GM11168 (cell line): ENCODE measurements at regions not wholly inside any gene's neighbourhood (a gene's known extent, or its start where the extent isn't known, plus 50 kb on each side); places are given as distances from the start of the nearest gene placed in this dataset.

ENCODE experiments used
- in situ Hi-C: fragments of 300-500 bp; cut with MboI; formaldehyde crosslinking; loops from one replicate; pipeline ENCODE4 v1.12.0; 2022; ENCODE audit warnings: low sequenced_read_pairs; ENCODE audit not compliant: unreplicated experiment

DNA sequence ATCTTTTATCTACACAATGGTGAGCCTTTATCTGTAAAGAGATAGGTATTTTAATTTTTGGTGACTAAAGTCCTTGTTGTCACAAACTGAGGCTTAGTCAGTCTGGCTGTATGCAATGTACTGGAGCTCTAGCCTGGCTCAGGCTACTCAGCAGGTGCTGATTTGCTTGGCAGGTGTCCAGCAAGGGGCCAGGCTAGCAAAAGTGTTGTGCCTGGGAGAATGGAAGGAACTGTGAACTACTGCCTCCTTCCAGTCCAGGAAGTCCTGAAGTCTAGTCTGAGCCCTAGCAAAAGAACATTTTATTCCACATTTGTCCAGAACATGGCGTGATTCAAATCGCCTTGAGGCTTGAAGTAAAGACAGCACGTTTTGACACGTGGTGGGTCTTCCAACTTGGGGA lies 260.5 kb downstream of the CCDC85A start:
- in situ Hi-C loops = no loop called here

GRCh38 chr2:56448403-56449001 lies 264.7 kb downstream of the CCDC85A start:
- in situ Hi-C loops = no loop called here

- in situ Hi-C loops = no loop called here
These were observed 265.2 kb downstream of the CCDC85A start for GRCh38 chr2:56449002-56449431.

DNA sequence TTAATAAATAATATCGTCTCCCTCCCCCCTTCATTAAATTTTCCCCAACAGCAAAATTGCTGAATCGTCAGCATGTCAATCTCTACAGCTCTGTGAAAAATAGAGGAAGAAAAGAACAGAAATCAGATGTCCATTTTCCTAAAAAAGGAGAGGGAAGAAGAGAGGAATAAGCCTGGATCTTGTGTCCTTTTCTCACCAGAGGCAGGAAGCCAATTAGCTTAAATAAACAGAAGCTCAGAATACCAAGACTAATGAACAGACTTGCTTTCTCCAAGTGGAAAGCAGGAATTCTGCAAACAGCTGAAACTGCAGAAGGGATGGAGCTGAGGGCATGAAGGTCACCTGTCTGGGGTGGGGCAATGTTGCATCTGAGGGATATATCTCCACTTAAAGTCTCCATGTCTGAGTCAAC lies 265.7 kb downstream of the CCDC85A start:
- in situ Hi-C loops = no loop called here

GRCh38 chr2:56450047-56450446 lies 266.3 kb downstream of the CCDC85A start:
- in situ Hi-C loops = no loop called here

DNA sequence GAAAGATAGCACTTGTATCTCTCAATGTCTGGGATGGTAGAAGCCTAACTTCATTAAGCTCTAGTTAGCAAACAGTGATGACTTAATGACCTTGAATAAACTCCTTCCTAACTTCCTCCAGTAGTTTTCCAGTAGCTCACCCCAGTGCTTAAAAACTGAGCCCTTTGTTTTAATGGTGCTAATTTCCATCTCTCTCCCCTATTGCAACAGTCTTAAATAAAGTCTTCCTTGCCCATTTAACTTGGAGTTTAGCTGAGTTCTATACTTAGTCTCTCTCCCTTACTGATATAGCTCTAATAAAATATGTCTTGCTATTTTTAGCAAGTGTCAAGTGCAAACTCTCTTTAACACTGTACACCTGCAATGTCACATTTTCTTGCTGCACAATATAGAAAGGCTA lies 267.0 kb downstream of the CCDC85A start:
- in situ Hi-C loops = no loop called here

DNA sequence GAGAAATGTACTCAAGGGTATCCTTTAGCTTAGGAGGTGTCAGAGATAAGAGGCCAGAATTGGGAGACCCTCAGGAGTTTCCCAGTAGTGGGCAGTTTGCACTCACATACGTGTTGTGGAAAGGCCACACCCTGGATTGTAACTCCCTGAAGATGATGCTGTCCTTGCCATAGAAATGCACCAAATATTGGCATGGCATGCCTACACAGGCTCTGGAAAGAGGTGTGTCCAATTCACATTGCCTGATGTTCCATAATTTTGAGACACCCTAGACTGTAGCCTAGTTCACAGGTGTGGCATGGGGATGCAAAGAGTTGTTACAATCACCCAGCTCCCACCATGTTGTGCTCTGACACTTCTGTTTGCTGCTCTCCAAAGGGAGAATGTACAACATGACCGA lies 271.9 kb downstream of the CCDC85A start:
- in situ Hi-C loops = no loop called here

- in situ Hi-C loops = no loop called here
These were observed 273.0 kb downstream of the CCDC85A start for GRCh38 chr2:56456791-56457190.

GRCh38 chr2:56460508-56460907 lies 276.7 kb downstream of the CCDC85A start:
- in situ Hi-C loops = no loop called here

DNA sequence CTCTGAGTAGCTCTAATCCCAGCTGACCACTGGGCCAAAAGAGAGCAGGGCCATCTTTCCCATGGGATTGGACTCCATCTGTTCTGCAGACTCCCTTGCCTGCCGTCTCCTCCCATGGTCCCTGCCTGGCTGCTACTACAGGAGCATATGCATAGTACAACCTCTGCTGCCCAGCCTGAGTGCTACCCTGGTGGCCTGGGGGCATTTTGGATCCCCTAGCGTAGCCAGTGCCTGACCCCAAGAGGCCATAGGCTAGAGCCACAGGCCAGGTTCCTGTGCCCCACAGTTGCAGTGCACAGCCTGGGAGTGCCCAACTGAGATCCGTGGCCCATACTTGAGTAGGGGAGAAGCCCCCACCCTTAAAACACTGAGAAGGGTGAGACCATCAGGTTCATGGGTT lies 280.3 kb downstream of the CCDC85A start:
- in situ Hi-C loops = no loop called here

DNA sequence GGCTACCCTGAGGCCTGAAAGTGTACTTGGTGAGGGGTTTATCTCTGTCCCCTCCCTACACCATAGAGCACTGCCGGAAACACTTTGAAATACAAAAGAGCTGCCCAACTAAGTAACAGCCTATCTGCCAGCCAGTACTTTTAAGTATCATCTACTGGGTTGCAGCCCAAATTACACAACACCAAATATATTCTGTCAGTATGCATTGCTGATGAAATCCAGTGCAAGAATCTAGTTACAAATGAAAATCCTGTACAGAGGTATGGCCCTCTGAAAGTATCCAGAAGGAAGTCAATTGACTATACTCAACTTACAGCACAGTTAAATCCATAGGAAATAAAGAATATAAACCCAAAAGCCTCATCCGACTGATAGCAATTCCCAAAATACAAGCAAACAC lies 280.8 kb downstream of the CCDC85A start:
- in situ Hi-C loops = no loop called here

- in situ Hi-C loops = no loop called here
These were observed 281.7 kb downstream of the CCDC85A start for GRCh38 chr2:56465491-56465890.

DNA sequence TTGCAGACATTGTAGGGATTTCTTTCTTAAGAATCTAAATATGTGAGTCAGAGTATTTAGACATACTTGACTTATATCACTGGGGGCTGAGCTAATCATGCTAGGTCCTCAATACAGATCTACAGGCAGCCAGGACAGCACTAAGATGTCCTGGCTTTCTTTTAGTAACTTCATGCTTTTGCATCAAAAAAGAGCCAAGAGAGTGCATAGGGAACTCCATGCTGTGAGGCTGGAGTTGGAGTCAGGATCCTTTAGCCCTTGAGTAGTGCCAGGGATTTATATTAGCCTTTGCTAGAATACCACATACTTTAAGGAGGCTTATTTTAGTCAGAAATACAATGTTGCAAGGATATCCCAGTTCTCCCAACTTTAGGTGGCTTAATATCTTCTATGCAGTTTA lies 289.7 kb downstream of the CCDC85A start:
- in situ Hi-C loops = no loop called here

DNA sequence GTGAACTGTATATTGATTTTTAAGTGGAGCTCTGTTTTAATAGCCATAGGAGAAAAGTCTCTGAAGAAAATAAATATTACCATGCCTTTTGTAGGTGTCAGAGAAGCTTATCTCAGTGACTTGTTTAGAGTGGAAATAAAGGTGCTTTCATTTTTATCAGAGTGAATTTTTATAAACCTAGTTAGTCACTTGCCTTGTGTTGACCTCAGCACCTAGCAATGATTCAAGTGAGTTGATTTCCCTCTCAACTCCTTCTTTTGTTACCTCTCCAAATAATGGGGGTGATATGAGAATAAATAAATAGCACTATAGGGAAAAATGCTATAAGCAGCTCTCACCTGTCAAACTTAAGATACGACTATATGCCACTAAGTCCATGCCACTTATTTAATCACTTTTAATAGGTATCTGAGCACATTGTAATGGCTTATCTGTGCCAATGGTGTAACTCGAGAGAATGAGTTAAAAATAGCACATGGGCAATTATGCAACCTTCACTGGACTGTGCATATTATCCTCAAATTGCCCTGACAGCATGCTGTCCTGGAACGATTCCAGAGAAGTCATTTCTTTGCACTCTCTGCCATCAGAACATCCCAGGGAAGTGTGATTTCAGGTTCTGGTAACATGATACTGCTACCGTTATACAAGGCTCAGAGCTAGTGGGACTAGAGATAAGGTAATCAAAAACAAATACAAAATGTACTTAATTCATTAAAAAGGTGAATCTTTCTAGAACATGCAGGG lies 290.8 kb downstream of the CCDC85A start:
- in situ Hi-C loops = no loop called here

- in situ Hi-C loops = no loop called here
These were observed 291.4 kb downstream of the CCDC85A start for GRCh38 chr2:56475191-56475590.

DNA sequence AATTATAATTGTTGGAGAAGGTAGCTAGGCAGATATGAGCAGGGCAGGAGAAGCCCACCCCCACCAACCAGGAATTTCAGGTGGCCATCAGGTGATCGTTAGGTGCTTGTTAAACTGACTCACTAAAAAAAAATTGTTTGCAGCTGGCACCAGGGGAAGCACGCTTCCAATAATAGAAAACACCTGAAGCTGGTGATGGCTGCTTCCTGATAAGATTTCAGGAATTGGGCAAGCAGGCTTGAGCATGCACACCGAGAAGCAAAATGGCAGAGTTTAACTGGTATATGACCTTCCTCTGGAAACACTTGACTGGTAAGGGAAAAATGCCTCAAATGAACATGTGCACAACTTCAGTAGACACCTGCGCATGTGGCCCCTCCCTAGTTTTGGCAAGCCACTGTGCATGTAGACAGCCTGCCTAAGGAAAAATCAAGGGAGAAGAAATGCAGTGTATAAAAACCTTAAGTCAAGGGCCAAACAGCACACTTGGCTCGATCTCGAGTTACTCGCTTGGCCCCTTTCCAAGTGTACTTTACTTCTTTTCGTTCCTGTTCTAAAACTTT lies 292.8 kb downstream of the CCDC85A start:
- in situ Hi-C loops = no loop called here

- in situ Hi-C loops = no loop called here
These were observed 294.2 kb downstream of the CCDC85A start for GRCh38 chr2:56478027-56478426.

DNA sequence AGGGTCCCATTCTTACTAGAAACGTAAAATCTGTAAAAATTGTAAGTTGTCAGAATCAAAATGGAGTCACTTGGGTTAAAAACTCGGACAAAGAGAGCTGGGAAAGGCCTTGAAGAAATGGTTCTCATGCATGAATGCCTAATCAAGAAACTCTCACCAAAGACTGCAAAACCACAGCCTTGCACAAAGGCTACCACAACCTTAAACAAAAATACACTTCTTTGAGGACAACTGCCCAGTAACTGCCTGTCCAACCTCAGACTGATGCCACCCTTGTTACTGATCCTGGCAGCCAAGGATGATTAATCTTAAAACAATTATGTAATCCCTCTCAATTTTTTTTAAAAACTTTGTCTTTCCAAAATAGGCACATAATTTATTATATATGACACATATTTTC lies 299.3 kb downstream of the CCDC85A start:
- in situ Hi-C loops = no loop called here

DNA sequence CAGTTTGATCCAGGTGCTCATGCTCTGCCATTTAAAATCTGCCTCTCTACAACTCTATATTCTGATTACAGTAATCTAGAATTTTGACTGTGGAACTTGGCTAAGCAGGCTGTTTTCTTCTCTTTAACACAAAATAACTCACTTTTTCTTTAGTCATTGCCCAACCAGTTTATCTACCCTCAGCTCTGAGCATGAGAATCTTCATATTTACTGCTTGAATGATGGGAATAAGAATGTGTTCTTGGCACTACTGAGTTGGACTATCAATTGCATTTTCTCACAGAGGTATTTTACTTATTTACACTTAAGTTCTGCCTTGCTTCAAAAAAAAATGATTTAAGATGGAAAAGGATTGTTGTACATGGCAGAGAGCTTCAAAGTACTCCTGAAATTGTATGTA lies 301.1 kb downstream of the CCDC85A start:
- in situ Hi-C loops = no loop called here

DNA sequence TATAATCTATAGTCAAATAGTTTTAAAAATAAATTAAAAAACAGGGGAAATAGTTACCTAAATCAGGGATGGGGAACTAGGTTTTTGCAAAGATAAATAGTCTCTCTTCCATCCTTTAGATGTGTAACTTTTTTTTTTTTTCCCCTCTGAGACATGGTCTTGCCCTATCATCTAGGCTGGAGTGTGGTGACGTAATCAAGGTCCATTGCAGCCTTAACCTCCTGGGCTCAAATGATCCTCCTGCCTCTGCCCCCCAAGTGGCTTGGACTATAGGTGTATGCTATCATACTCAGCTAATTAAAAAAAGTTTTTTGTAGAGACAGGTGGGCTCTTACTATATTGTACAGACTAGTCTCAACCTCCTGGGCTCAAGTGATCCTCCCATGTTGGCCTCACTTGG lies 316.5 kb downstream of the CCDC85A start:
- in situ Hi-C loops = no loop called here

DNA sequence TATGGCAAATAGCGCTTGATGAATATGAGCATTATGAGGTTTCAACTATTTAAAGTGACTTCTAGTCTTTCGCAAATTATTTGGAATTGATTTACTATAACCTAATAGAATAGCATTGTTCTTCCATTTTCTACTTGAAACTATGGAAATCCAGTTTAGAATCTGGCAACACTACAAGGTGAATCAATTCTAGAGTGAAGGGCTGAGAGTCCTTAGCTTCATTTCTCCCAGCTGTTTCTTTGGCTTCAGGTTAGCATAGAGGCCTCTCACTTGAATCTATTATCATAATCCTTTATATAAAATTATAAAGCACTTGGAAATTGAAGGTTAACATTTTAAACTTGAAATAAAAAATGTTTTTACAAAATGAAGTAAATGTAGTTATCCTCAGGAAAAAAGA lies 318.8 kb downstream of the CCDC85A start:
- in situ Hi-C loops = no loop called here

DNA sequence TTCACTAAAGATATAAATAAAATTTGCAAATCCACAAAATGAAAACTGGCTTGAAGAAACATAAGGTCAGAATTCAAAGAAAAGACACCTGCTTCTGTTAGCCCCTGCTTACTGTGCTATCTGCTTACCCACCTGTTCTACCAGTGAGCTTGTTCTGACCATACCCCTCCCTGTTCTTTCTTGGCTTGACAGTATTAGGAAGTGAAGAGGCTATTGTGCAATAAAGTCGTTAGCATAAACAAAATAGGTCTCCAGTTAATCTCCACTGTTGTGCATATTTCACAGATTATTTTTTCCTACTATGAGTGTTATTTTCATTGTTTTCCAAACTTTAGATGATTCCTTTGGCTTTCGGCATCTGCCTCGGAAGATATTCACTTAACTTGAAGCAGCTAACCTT lies 322.1 kb downstream of the CCDC85A start:
- in situ Hi-C loops = no loop called here
